ENCODE measurements at regions not wholly inside any gene's neighbourhood (a gene's known extent, or its start where the extent isn't known, plus 50 kb on each side); places are given as distances from the start of the nearest gene placed in this dataset.
A peak's percentile ranks its signal among the peaks of the same experiment; 100 is the strongest.

DNA sequence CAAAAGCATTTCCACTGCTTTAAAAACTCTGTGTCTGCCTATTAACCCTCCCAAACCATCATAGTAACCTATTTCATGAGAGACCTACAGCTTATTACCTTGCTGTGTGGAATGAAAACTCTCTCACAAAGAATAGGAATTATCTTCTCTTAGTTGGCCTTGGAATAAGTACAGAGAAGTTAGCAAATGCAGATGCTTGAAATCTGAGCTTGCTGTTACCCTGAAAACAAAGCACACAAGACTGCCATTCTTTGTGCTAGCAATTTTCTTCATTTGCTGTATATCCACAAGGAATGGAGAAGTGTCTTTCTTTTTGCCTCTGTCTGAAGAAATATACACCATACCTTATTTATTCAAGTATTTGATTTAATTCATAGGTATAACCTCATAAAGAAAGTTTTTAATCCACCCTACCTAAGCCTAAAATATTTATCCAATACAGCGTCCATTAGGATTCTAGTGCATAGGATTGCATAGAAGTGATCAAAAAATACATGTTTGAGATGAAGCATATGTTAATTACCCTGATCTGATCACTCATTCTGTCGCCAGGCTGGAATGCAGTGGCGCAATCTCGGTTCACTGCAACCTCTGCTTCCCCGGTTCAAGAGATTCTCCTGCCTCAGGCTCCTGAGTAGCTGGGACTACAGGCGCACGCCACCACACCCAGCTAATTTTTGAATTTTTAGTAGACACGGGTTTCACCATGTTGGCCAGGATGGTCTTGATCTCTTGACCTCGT lies 451.1 kb downstream of the LTN1 start:
- DNase-seq (ENCODE audit: low read depth in 3 of 3, low spot score in 1 of 3) = no peak

- no peak for DNase-seq (ENCODE audit: low read depth in 3 of 3, low spot score in 1 of 3)
Measured at GRCh38 chr21:28540514-28540913, 452.2 kb downstream of the LTN1 start.

GRCh38 chr21:28539623-28539988 lies 453.1 kb downstream of the LTN1 start:
- no peak for DNase-seq (ENCODE audit: low read depth in 3 of 3, low spot score in 1 of 3)

GRCh38 chr21:28538987-28539622 lies 453.6 kb downstream of the LTN1 start:
- no peak for DNase-seq (ENCODE audit: low read depth in 3 of 3, low spot score in 1 of 3)

DNA sequence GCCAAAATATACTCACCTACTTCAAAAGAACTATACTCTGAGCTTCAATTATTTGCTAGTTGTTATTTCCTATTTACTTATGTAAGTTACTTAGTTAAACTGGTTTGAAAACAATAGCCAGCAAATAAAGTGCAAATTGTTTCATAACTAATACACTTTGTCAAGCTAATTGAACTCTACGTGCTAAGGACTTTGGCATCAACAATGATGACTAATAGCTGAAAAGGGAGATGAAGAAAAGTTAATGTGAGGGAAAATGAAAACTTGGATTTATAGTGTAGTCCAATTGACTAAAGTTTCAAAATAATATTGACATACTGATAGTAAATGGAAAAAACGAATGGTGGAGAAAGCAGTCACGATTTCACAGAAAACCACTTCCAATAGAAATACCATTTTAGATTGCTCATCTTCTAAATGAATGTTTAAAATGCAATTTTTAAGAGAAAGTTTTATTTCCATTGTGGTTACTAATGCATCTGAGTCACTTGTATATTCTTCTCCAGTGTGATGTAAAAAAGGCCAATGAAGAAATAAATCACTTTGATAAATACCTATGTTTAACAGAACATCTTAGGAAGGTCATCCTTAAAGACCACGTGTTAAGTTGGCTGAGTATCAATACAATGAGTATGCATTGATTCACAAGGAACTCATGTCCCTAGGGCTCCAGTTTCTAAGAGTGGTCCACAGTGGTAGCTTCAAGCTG lies 455.2 kb downstream of the LTN1 start:
- no peak for DNase-seq (ENCODE audit: low read depth in 3 of 3, low spot score in 1 of 3)

- DNase-seq (ENCODE audit: low read depth in 3 of 3, low spot score in 1 of 3) = no peak
Measured at GRCh38 chr21:28532446-28532845, 460.2 kb downstream of the LTN1 start.

- DNase-seq (ENCODE audit: low read depth in 3 of 3, low spot score in 1 of 3) = no peak
Measured at GRCh38 chr21:28523367-28523766, 469.3 kb downstream of the LTN1 start.

- DNase-seq (ENCODE audit: low read depth in 3 of 3, low spot score in 1 of 3) = no peak
Measured at GRCh38 chr21:28522014-28522799, 470.5 kb downstream of the LTN1 start.

DNA sequence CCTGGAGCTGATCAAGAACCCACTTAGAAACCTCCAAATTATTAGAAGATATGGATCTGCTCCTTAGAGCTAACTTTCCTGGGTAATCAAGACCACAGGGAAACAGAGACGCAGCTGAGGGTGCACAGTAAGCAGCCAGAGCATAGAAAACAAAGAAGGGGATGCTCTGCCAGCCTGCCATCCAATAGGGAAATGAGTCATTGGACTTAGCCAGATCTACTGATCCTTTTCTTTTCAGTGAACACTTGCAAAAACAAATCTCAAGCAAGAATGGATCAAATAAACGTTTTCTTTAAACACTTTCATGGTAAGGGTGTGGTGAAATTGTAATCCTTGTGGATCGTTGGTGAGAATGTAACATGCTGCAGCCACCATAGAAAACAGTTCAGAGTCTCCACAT lies 474.0 kb downstream of the LTN1 start:
- DNase-seq (ENCODE audit: low read depth in 3 of 3, low spot score in 1 of 3) = no peak

DNA sequence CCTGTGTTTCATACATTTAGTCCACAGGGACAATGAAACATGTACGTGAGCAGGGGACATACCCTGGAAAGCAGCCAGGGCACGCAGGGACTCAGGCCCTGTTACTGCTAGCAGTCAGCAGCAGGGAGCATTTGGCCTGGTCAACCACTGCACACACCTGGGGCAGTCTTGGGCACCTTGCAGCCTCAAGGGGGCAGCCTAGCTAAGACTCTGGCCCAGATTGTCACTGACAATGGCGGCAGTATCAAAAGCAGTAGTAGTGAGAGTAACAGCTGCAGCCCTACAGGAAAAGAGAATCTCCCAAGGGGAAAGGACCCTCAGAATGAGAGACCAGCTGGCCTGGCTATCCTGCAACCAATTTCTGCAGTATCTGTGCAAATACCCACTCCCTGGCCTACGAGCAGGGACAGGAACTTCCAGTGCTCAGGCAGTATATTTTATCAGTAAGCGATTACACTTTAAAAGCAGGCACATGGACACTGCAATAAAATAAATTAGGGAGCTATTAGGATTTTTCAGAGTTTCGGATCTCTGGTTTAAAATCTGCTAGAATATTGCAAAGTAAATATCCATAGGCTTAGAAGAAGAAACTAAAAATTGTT lies 475.6 kb downstream of the LTN1 start:
- peak in 2 of 3 donors; percentile 9 to 39 for DNase-seq (ENCODE audit: low read depth in 3 of 3, low spot score in 1 of 3)

DNA sequence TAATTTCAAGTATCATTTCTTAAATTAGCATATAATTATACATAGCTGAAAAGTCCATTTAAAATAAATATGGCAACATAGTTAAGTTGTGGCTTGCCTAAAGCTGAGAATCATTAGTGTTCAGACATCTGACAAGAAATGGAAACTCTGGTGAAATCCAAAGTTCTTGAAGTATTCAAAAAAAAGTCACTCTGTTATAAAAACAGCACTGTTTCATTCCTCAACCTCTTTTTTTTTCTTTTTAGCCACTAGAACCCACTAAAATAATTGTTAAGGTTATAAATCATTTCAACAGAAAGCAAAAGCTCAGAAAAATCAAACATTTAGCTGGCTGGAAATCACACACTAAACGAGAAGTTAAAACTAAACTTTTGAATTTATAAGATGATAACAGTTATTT lies 476.7 kb downstream of the LTN1 start:
- no peak for DNase-seq (ENCODE audit: low read depth in 3 of 3, low spot score in 1 of 3)

DNA sequence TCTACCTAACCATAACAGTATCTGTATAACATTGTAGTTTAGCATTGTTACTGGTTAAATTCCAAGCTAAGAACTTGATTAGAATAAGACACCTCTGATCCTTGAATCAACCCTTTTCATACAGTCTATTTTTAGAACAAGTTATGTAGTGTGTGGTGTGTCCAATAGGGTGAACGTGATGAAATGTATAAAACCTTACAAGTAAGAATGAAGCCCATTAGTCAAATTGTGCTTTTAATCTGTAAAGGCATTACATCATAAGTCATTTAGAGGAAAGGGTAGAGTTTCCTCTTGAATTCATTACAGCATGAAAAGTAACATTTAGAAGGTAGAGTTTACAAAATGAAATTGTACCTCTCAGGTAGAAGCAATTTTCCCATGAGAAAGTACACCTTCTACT lies 479.2 kb downstream of the LTN1 start:
- DNase-seq (ENCODE audit: low read depth in 3 of 3, low spot score in 1 of 3) = no peak

DNA sequence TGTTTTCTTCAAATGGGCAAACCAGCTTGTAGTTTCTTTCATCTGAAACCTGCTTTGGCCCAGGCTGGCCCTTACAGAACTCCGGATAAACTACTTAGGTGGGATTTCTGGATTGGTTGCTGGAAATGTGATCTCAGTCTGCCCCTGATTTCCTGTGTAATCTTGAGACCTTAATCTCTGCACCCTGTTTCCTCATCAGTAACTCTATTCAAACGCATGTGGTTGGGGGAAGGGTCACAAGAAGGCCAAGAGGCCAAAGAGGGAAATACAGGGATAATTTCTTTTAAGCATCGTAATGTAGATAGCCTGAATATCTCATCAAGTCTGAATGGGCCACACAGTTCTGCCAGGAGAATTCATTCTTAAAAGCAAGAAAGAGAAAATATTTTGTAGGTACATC lies 483.6 kb downstream of the LTN1 start:
- no peak for DNase-seq (ENCODE audit: low read depth in 3 of 3, low spot score in 1 of 3)

DNA sequence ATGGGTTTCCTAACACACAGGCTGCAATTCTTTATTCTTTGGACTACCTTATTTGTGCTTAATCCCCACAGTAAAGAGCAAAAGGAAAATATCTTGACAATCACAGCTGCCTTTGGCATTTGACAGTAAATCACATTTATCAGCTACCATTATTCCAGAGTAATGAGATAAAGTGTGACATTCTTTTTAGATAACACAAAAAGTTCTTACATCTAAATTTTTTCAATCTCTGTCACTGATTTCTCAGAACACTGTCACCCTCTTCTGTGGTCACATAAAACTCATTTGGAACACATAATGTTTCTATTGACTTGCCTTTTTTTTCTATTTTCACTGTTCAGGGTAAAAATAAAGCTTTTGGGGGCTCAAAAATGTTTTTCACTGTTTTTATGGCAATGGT lies 484.6 kb downstream of the LTN1 start:
- no peak for DNase-seq (ENCODE audit: low read depth in 3 of 3, low spot score in 1 of 3)

- no peak for DNase-seq (ENCODE audit: low read depth in 3 of 3, low spot score in 1 of 3)
Measured at GRCh38 chr21:28496517-28496916, 496.2 kb downstream of the LTN1 start.

- no peak for DNase-seq (ENCODE audit: low read depth in 3 of 3, low spot score in 1 of 3)
Measured at GRCh38 chr21:28492127-28492526, 500.6 kb downstream of the LTN1 start.

GRCh38 chr21:28489821-28490350 lies 502.8 kb downstream of the LTN1 start:
- DNase-seq (ENCODE audit: low read depth in 3 of 3, low spot score in 1 of 3) = no peak

- no peak for DNase-seq (ENCODE audit: low read depth in 3 of 3, low spot score in 1 of 3)
Measured at GRCh38 chr21:28489162-28489561, 503.5 kb downstream of the LTN1 start.

DNA sequence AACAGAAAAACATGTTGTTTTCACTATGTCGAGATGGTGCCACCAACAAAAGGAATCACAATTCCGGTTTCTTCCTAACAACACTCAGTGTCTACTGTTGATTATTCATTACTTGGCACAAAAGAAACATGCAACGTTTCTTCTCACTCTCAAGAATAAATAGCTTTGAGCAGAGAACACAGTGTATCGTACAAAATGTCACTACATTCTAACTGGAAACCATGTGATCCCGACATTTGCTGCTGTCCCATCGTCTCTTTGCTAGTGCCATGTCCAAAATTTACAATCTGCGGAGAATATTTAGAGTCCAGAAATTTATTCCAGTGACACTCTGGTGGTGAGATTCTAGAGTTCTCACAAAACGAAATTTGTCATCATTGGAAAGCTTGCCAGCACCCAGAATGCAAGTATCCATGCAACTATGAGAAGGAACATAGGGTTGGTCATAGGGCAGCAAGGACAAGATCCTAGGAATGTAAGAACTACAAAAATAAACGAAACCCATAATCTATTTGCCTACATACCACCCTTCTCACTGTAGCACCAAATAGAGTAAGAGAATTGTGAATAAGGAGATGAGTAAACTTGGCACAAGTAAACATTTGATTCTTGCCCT lies 505.1 kb downstream of the LTN1 start:
- no peak for DNase-seq (ENCODE audit: low read depth in 3 of 3, low spot score in 1 of 3)

GRCh38 chr21:28485301-28486022 lies 507.2 kb downstream of the LTN1 start:
- no peak for DNase-seq (ENCODE audit: low read depth in 3 of 3, low spot score in 1 of 3)

Measured in stimulated activated CD4-positive, alpha-beta T cell treated with anti-CD3 and anti-CD28 coated beads, TNF-alpha, amount 100 ng/mL, for 1 hour (primary cell).